GM12873 (cell line): ENCODE measurements at regions not wholly inside any gene's neighbourhood (a gene's known extent, or its start where the extent isn't known, plus 50 kb on each side); places are given as distances from the start of the nearest gene placed in this dataset.

Experiments
- TF ChIP-seq, protein P1 (sequence below): IDR thresholded peaks from 2 replicates; pipeline ENCODE4 v1.5.1; 2012; ENCODE audit warnings: low read depth, mild to moderate bottlenecking, moderate library complexity, low read length, control low read depth; ENCODE audit not compliant: insufficient read depth; ENCODE audit errors: missing control alignments

DNA sequence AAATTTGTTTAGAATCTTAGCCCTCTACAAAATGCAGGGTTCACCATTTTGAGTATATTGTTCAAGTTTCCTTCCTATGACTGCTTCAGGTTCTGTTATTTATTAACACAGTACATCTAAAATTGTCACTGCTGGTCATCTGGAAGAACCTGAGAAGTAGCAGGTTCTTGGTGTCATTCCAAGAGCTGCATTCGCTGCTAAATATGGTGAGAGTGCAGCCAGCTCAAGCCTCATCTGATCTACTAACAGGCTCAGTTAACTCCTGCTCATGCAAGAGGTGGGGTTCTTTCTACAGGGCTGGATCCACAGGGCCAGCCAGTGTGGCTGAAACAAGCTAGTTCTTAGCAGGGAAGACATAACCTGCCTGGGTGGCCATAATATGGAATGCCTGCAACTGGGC, 1946.1 kb downstream of the TP53TG3F start:
- TF ChIP-seq, protein P1, sequence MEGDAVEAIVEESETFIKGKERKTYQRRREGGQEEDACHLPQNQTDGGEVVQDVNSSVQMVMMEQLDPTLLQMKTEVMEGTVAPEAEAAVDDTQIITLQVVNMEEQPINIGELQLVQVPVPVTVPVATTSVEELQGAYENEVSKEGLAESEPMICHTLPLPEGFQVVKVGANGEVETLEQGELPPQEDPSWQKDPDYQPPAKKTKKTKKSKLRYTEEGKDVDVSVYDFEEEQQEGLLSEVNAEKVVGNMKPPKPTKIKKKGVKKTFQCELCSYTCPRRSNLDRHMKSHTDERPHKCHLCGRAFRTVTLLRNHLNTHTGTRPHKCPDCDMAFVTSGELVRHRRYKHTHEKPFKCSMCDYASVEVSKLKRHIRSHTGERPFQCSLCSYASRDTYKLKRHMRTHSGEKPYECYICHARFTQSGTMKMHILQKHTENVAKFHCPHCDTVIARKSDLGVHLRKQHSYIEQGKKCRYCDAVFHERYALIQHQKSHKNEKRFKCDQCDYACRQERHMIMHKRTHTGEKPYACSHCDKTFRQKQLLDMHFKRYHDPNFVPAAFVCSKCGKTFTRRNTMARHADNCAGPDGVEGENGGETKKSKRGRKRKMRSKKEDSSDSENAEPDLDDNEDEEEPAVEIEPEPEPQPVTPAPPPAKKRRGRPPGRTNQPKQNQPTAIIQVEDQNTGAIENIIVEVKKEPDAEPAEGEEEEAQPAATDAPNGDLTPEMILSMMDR: no peak

DNA sequence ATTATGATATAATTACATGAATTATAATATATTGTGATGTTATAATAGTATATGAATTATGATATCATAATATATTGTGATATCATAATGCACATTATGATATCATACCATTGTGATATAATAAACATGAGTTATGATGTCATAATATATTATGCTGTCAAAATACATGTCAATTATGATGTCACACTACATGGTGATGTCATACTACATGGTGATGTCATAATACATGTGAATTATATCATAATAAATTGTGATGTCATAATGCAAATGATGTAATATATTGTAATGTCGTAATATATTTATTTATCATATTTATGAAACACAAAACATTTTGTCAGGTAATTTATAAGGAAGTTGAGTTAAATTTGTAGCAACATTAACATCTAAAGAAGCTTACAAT, 1950.1 kb downstream of the TP53TG3F start:
- TF ChIP-seq, protein P1: no peak

DNA sequence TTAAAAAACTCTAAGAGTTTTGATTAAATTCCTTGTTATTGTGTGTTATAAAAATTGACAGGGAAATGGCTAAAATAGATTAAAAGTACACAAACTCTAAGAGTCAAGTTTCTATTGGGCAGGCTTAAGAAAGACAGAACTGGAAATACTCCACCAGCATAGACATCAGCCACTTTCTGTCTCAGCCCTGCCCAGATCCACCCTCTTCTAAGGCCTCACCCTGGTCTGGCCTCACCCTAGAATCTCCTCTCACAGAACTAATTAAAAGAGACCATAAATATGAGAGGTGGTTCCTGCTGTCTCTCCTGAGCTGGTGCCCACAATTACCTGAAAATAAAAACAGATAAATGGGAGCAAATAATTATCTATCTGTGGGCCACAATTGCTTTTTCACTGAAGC, 1951.0 kb downstream of the TP53TG3F start:
- TF ChIP-seq, protein P1: no peak

DNA sequence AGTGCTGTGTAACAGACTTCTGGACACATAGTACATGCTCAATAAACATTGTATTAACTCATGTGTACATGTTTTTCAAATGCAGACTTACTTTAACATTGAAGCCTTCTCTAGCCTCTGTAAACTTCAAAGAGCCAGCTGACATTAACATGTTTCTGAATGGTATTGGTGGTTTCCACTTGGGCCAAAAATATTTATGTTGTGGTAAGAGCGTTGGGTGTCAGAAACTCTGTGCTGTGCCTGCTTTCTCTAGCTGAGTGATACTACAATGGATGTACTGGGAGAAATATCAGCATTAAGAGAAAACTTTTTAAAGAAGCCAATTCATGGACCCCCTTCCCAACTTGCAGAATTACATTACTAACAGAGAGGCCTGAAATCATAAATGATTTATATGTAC, 1951.7 kb downstream of the TP53TG3F start:
- TF ChIP-seq, protein P1: no peak

DNA sequence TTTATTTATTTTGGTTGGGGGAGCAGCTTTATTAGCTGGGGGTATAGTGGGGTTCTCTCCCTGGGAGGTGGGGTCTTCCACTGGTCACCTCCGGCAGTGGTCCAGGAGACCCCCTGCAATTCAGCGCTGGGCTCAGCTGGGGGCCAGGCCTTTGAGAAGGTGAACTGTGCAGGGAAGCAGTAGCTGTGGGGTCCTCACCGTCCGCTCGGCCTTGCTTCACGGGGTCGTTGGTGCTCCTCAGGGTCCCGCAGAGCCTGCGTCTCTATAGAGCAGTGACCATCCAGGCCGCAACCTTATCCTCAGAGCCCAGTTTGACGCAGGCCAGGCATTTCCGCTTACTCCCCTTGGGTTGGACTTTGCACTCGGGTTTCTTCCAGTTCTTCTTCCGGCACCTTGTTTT, 1954.7 kb downstream of the TP53TG3F start:
- TF ChIP-seq, protein P1: no peak

DNA sequence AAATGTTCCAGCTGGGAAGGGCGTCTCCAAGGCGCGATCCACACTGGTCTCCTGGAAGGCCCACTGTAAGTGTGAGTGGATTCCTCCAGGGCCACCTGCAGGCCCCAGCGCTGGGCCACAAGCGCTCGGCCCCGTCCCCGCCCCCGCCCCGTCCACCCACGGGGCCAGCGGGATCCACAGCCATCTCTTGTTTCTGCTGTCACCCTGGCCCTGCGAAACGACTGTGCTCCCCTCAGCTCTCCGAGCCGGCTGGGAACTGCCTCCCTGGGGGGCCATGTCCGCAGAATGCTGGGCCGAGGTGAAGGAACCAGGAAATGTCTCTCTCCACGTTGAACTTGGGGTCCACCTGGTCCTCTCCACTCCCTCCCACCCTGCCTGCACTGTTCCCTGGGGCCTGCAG, 1955.2 kb downstream of the TP53TG3F start:
- TF ChIP-seq, protein P1: no peak

DNA sequence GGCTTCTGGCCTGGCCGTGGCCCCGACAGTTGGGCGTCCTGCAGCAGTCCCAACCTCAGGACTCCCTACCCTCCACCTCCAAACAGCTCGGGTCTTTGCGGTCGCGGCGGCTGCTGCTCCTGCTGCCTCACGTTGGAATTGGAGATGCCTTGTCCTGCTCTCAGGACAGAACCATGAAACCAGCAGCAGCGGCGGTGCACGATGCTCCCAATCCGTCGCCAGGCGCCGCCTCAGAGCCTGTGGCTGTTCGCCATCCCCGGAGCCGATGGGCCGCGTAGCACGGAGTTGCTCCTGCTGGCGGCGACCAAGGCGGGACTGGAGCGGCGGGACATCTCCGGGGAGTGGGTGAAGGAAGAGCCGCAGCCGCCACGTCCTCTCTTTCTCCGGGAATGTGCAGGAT, 1965.9 kb downstream of the TP53TG3F start:
- TF ChIP-seq, protein P1: no peak
